ENCODE measurements at regions not wholly inside any gene's neighbourhood (a gene's known extent, or its start where the extent isn't known, plus 50 kb on each side); places are given as distances from the start of the nearest gene placed in this dataset.
"Not testable (repeated sequence)": the region's sequence is repeated elsewhere in the genome, so short reads cannot be mapped to it uniquely, and the experiment has no call there.

GRCh38 chr16:80123189-80123588, 417.6 kb upstream of the DYNLRB2 start:
- DNase-seq (ENCODE audit: low read depth in 2 of 2) = no peak

GRCh38 chr16:80122115-80122514, 418.7 kb upstream of the DYNLRB2 start:
- DNase-seq (ENCODE audit: low read depth in 2 of 2) = no peak

- DNase-seq (ENCODE audit: low read depth in 2 of 2) = no peak
Observed at GRCh38 chr16:80121522-80121909, 419.3 kb upstream of the DYNLRB2 start.

DNA sequence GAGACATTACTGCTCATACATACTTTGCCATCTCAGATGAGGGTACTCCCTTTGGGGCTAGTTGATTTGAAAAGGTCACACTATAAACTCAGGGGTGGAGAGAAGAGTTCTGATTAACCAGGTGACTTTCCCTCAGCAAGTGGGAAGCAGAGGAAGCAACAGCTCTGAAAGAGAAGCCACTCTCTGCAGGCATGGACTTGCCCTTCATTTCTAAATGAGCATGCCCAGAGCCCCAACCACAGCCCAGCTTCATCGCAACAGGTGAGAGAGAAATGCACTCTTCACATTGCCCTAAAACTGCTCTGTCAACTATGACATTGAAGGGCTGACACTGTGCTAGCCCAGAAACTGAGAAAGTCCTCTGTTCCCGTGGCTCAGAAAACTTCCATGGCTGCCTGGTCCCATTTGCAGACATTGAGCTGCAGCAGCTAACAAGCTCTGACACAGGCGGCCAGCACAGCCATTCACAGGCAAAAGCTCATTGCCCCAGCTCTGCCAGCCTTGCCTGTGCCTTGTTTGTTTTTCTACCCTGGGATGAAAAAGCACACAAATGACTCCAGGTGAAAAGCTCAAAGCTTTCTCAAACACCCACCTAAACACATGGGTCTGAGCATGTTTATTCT, 419.8 kb upstream of the DYNLRB2 start:
- DNase-seq (ENCODE audit: low read depth in 2 of 2) = no peak

DNA sequence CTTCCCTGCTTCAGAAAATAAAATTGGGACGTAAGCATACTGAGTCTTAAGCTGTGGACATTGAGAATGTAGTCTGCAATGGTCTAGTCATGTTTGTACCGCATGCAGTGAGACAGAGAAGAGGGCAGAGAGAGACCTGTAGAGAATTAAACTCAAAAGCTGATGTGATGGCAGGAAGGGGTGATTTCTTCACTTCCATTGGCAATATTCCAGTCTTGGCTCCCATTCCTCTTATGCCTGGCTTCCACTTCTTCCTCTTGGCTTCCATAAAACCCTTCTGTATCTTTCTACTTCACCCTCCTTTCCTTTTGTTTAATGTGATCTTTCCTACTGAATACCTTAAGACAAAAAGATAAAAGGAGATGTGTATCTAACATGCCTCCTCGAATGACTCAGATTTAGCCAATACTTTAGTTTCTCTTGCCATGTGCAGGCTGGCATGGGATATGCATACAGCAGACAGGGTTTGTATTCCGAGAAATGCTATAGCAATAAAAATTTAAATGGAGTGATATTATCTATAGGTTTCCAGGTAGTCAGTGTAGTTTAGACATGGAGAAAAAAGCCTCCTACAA, 423.1 kb upstream of the DYNLRB2 start:
- DNase-seq (ENCODE audit: low read depth in 2 of 2) = no peak

DNA sequence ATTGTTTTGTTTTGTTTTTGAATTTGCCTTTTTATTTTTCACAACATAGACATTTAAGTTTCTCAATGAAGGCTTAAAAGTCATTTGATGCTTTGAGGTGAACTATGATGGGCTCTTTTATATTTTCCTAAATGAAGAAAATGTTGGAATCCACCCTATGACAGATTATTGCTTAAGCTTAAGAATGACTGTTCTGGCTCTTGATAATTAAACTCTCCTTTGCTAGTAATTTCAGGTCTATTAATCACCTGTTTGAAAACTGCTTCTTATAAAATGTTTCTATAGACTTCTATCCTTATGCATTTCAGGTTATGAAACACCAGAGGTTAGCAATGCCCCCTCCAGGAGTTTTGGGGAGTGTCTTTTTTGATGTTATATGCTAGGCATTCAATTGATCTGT, 424.1 kb upstream of the DYNLRB2 start:
- no peak for DNase-seq (ENCODE audit: low read depth in 2 of 2)

DNA sequence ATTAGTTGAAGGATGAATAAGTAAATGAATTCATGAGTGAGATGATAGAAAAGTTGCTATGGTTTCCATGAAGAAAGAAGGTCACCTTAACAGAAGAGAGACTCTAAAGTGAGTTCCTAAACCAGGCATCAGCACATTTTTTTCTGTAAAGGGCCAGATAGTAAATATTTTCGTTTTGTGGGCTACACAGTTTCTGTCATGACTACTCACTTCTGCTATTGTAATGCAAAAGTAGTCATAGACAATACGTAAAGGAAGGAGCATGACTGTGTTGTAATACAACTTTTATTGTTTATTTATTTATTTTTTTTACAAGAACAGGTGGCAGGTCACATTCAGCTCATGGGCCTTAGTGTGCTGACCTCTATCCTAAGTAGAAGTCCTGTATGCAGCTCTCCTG, 426.1 kb upstream of the DYNLRB2 start:
- DNase-seq (ENCODE audit: low read depth in 2 of 2) = no peak

- no peak for DNase-seq (ENCODE audit: low read depth in 2 of 2)
Observed at GRCh38 chr16:80113873-80114574, 426.8 kb upstream of the DYNLRB2 start.

- DNase-seq (ENCODE audit: low read depth in 2 of 2) = no peak
Observed at GRCh38 chr16:80109581-80109980, 431.2 kb upstream of the DYNLRB2 start.

DNA sequence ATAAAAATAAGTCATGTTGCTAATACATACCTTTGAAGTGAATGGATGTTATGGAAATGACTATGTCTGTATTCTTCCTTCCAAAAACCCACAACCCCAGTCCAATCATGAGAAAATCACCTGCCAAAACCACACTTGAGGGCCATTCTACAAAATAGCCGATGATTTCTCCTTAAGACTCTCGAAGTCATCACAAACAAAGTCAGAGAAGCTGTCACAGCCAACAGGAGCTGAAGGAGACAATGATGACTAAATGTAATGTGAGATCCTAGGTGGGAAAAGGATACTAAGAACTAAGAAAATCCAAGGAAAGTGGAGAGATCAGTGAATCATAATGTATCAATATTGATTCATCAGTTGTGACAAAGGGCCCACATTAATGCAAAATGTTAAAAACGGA, 432.9 kb upstream of the DYNLRB2 start:
- DNase-seq (ENCODE audit: low read depth in 2 of 2) = no peak

DNA sequence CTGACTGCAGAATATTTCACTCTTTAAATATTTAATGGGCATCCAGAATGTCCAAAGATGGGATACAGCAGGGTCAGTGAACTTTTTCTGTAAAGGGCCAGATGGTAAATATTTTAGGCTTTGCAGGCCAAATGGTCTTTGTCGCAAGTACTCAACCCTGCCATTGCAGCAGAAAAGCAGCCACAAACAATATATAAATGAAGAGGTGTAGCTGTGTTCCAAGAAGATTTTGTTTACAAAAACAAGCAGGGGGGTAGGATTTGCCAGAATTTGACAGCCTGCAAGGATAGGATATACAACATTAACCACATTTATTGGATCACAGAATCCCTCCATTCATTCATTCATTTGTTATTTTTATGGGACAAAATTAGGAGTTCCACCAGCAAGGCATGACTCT, 435.0 kb upstream of the DYNLRB2 start:
- DNase-seq (ENCODE audit: low read depth in 2 of 2) = no peak

- no peak for DNase-seq (ENCODE audit: low read depth in 2 of 2)
Observed at GRCh38 chr16:80105160-80105559, 435.6 kb upstream of the DYNLRB2 start.

DNA sequence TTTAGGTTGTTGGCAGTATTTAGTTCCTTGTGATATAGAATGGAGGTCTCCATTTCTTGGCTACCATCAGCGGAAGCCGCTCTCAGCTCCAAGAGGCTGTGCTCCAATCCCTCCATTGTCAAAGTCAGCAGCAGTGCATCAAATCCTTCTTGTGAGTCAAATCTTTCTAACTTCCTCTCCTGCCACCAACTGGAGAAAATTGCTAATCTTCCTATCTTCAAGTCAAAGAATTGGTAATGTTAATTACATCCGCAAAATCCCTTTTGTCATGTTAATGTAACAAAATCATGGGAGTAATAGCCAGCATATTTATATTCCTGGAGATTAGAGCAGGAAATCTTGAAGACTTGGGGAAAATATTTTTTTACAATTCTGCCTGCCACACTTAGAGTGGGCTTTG, 436.4 kb upstream of the DYNLRB2 start:
- no peak for DNase-seq (ENCODE audit: low read depth in 2 of 2)

GRCh38 chr16:80103463-80103862, 437.3 kb upstream of the DYNLRB2 start:
- DNase-seq (ENCODE audit: low read depth in 2 of 2) = no peak

DNA sequence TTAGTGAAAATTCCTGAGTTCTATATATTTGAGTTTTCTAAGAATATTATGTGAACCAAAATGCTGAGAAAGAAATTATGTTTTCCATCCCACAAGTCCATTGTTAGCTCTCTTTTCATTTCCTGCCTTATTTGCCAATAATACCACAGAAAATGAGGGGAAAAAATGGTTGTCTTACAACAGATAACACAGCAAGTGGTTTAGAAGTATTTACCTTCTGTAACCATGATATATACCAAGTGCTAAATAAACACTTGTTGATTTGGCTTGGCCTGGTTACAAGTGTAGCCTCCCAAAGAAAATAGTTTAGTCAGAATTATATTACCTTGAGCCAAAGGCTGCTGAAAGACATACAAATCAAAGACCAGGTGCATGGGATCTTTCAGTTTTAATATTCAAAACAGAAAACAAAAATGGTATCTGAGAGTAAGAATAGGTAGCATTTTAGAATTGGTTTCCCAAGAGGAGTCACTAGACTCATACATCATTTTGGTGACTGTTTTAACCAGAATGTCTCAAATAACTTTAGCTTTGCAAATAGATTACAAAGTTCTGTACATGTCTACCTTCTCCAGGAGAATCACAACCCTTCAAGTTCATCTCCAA, 439.8 kb upstream of the DYNLRB2 start:
- DNase-seq (ENCODE audit: low read depth in 2 of 2) = no peak

GRCh38 chr16:80100186-80100585, 440.6 kb upstream of the DYNLRB2 start:
- no peak for DNase-seq (ENCODE audit: low read depth in 2 of 2)

DNA sequence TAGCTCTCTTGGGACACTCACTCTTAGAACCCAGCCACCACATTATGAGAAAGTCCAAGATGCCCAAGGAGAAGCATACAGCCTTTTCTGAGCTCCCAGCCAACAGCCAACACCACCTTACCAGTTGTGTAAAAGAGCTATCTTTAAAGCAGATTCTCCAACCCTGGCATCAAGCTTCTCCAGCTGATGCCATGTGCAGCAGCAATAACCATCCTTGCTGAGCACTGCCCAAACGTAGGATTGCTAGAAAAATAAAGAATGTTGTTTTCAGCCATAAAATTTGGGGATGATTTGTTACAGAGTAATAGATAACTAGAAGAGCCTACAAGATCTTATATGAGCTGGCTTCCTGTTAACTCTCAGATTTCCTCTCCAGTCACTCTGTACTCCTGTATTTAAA, 443.7 kb upstream of the DYNLRB2 start:
- no peak for DNase-seq (ENCODE audit: low read depth in 2 of 2)

DNA sequence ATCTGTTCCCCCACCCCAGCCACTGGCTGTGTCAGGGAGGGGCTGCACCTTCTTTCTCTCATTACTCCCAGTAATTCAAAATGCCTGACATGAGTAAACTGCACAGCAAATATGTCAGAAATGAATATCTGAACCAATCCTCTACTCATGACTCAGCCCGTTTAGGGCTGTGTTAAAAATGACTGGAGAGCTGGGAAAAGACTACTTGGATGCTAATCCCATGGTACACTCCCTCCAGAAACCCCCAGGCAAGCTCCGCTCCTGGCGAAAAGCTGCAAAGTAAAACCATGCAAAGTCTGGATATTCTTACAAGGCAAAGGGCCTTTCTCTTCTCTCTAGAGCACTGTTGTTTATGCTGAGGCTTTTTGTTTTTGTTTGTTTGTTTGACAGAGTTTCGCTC, 448.1 kb upstream of the DYNLRB2 start:
- no peak for DNase-seq (ENCODE audit: low read depth in 2 of 2)

- DNase-seq (ENCODE audit: low read depth in 2 of 2) = not testable (repeated sequence)
Observed at GRCh38 chr16:80091453-80091852, 449.3 kb upstream of the DYNLRB2 start.

GRCh38 chr16:80085606-80086005, 455.2 kb upstream of the DYNLRB2 start:
- DNase-seq (ENCODE audit: low read depth in 2 of 2) = no peak

GRCh38 chr16:80084614-80085013, 456.2 kb upstream of the DYNLRB2 start:
- no peak for DNase-seq (ENCODE audit: low read depth in 2 of 2)

GRCh38 chr16:80084163-80084562, 456.6 kb upstream of the DYNLRB2 start:
- no peak for DNase-seq (ENCODE audit: low read depth in 2 of 2)

DNA sequence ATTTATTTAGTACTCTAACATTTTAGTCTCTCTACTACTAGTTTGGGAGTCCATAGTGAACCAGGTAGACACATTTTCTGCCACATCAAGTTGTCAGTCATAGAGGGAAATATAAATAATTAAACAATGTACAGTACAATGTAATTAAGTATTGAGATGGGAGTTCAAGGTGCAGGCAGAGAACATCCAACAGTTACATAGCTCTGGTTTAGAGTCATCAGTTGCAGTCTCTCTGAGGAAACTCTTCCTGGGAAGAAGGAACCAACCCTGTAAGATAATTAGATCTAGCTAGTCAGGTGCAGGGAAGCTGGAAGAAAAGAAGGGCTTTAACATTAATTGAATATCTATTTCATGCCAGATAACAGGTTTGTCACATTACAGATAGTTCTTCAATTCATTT, 457.9 kb upstream of the DYNLRB2 start:
- DNase-seq (ENCODE audit: low read depth in 2 of 2) = no peak

Data from activated CD8-positive, alpha-beta memory T cell treated with anti-CD3 and anti-CD28 coated beads for 4 hours (primary cell).